Mesothelial cell of epicardium (in vitro differentiated cells): ENCODE measurements at regions not wholly inside any gene's neighbourhood (a gene's known extent, or its start where the extent isn't known, plus 50 kb on each side); places are given as distances from the start of the nearest gene placed in this dataset.

Source experiments
- DNase-seq, 2 experiments: peaks; one replicate each; pipeline ENCODE4 v3.0.0; 2021; ENCODE audit warnings: low spot score in 2 of 2; ENCODE audit not compliant: unreplicated experiment in 2 of 2
- H3K27ac Mint-ChIP-seq: 2 replicates; pipeline ENCODE4 v1.8.0; 2021; ENCODE audit warnings: mixed read lengths
- H3K27me3 Mint-ChIP-seq: 2 replicates; pipeline ENCODE4 v1.8.0; 2021; ENCODE audit warnings: low read depth, mixed read lengths
- H3K36me3 Mint-ChIP-seq: 2 replicates; pipeline ENCODE4 v1.8.0; 2021; ENCODE audit warnings: mixed read lengths
- H3K4me1 Mint-ChIP-seq: 2 replicates; pipeline ENCODE4 v1.8.0; 2021; ENCODE audit warnings: mixed read lengths
- H3K4me3 Mint-ChIP-seq: 2 replicates; pipeline ENCODE4 v1.8.0; 2021; ENCODE audit warnings: mild to moderate bottlenecking, moderate library complexity, mixed read lengths
- H3K9me3 Mint-ChIP-seq: 2 replicates; pipeline ENCODE4 v1.8.0; 2021; ENCODE audit warnings: mixed read lengths
- CTCF ChIP-seq: fragments of 200-600 bp; sonication (generic); IDR thresholded peaks from one replicate; pipeline ENCODE4 v1.5.0; 2021; ENCODE audit warnings: antibody characterized with exemption; ENCODE audit not compliant: unreplicated experiment

GRCh38 chr11:129265125-129265788 lies 73.1 kb upstream of the ARHGAP32 start:
- Mint-ChIP-seq H3K36me3 (peaks cover 6% of the 10 kb centered on the region), H3K4me3 (no peak overlapping the region), H3K4me1 (peaks cover 17% of the 10 kb centered on the region), H3K27me3 (no peaks in the 10 kb centered on the region), H3K9me3 (peaks cover 6% of the 10 kb centered on the region), H3K27ac (no peak overlapping the region)
- DNase-seq = no peak
- TF ChIP-seq CTCF = no peak

GRCh38 chr11:129264114-129264513 lies 72.0 kb upstream of the ARHGAP32 start:
- no peak overlapping the region for H3K27ac Mint-ChIP-seq
- no peak for DNase-seq
- TF ChIP-seq CTCF = no peak
- no peaks in the 10 kb centered on the region for H3K27me3 Mint-ChIP-seq
- H3K4me3 Mint-ChIP-seq = no peak overlapping the region
- H3K4me1 Mint-ChIP-seq = peaks cover 27% of the 10 kb centered on the region
- peaks cover 6% of the 10 kb centered on the region for H3K36me3 Mint-ChIP-seq
- peaks cover 6% of the 10 kb centered on the region for H3K9me3 Mint-ChIP-seq

- peaks cover 25% of the 10 kb centered on the region for H3K4me1 Mint-ChIP-seq
Measured at GRCh38 chr11:129260750-129261149, 68.6 kb upstream of the ARHGAP32 start.

GRCh38 chr11:129259931-129260348 lies 67.8 kb upstream of the ARHGAP32 start:
- peaks cover 13% of the 10 kb centered on the region for H3K9me3 Mint-ChIP-seq
- H3K4me3 Mint-ChIP-seq = no peak overlapping the region
- peaks cover 6% of the 10 kb centered on the region for H3K36me3 Mint-ChIP-seq
- no peak overlapping the region for H3K27ac Mint-ChIP-seq
- H3K27me3 Mint-ChIP-seq = no peaks in the 10 kb centered on the region
- peaks cover 30% of the 10 kb centered on the region for H3K4me1 Mint-ChIP-seq
- no peak for DNase-seq
- no peak for TF ChIP-seq CTCF

More at GRCh38 chr11:129260750-129261149, 68.6 kb upstream of the ARHGAP32 start:
- DNase-seq = no peak
- H3K9me3 Mint-ChIP-seq = peaks cover 6% of the 10 kb centered on the region
- no peak for TF ChIP-seq CTCF
- H3K4me3 Mint-ChIP-seq = no peak overlapping the region
- peaks cover 6% of the 10 kb centered on the region for H3K36me3 Mint-ChIP-seq
- no peaks in the 10 kb centered on the region for H3K27me3 Mint-ChIP-seq
- no peak overlapping the region for H3K27ac Mint-ChIP-seq

GRCh38 chr11:129258205-129258604 lies 66.1 kb upstream of the ARHGAP32 start:
- peaks cover 4% of the 10 kb centered on the region for H3K36me3 Mint-ChIP-seq
- no peaks in the 10 kb centered on the region for H3K27me3 Mint-ChIP-seq
- H3K4me3 Mint-ChIP-seq = no peak overlapping the region
- no peak overlapping the region for H3K27ac Mint-ChIP-seq
- no peak for TF ChIP-seq CTCF
- H3K4me1 Mint-ChIP-seq = peaks cover 37% of the 10 kb centered on the region
- H3K9me3 Mint-ChIP-seq = peaks cover 11% of the 10 kb centered on the region
- DNase-seq = no peak

- H3K4me1 Mint-ChIP-seq = peaks cover 43% of the 10 kb centered on the region
- peaks cover 6% of the 10 kb centered on the region for H3K9me3 Mint-ChIP-seq
- no peaks in the 10 kb centered on the region for H3K27me3 Mint-ChIP-seq
- no peak for TF ChIP-seq CTCF
- no peak overlapping the region for H3K27ac Mint-ChIP-seq
- no peaks in the 10 kb centered on the region for H3K36me3 Mint-ChIP-seq
- H3K4me3 Mint-ChIP-seq = no peak overlapping the region
- no peak for DNase-seq
Measured at GRCh38 chr11:129257512-129257911, 65.4 kb upstream of the ARHGAP32 start.
